GM18870 (cell line): ENCODE measurements at regions not wholly inside any gene's neighbourhood (a gene's known extent, or its start where the extent isn't known, plus 50 kb on each side); places are given as distances from the start of the nearest gene placed in this dataset.
"Not testable (repeated sequence)": the region's sequence is repeated elsewhere in the genome, so short reads cannot be mapped to it uniquely, and the experiment has no call there.

ENCODE experiments used
- ATAC-seq: cut with Tn5 transposase; IDR thresholded peaks from one replicate; pipeline ENCODE4 v1.9.1; 2021; ENCODE audit warnings: moderate library complexity; ENCODE audit not compliant: unreplicated experiment

DNA sequence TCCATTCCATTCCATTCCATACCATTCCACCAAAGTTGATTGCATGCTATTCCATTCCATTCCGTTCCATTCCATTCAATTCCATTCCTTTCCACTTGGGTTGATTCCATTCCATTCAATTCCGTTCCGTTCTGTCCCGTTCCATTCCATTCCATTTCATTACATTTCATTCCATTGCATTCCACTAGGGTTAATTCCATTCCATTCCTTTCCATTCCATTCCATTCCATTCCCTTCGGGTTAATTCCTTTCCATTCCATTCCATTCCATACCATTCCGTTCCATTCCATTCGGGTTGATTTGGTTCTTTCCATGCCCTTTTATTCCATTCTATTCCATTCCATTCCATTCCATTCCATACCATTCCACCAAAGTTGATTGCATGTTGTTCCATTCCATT, 131.9 kb downstream of the CWH43 start:
- ATAC-seq, result not testable (repeated sequence)

GRCh38 chr4:49118379-49119212, 132.5 kb downstream of the CWH43 start:
- peak; percentile 57 for ATAC-seq

GRCh38 chr4:49119345-49119744, 133.3 kb downstream of the CWH43 start:
- peak; percentile 0 for ATAC-seq

DNA sequence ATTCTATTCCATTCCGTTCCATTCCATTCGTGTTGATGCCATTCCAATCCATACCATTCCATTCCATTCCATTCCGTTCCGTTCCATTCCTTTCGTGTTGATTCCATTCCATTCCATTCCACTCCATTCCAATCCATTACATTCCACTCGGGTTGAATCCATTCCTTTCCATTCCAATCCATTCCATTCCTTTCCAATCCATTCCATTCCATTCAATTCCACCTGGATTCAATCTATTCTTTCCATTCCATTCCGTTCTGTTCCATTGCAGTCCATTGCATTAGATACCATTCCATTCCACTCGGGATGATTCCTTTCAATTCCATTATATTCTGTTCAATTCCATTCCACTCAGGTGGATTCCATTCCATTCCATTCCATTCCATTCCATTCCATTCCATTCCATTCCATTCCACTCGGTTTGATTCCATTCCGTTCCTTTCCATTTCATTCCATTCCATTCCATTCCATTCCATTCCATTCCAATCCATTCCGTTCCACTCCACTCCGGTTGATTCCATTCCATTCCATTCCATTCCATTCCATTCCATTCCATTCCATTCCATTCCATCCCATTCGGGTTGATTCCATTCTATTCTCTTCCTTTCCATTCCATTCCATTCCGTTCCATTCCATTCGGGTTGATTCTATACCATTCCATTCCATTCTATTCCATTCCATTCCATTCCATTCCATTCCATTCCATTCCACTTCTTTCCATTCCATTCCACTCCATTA, 134.1 kb downstream of the CWH43 start:
- peak; percentile 15 for ATAC-seq

GRCh38 chr4:49120804-49121203, 134.7 kb downstream of the CWH43 start:
- ATAC-seq, result peak; percentile 24

DNA sequence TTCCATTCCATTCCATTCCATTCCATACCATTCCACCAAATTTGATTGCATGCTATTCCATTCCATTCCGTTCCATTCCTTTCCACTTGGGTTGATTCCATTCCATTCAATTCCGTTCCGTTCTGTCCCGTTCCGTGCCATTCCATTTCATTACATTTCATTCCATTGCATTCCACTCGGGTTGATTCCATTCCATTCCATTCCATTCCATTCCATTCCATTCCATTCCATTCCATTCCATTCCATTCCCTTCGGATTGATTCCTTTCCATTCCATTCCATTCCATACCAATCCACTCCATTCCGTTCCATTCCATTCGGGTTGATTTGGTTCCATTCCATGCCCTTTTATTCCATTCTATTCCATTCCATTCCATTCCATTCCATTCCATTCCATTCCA, 140.4 kb downstream of the CWH43 start:
- ATAC-seq, result not testable (repeated sequence)

GRCh38 chr4:49126858-49127257, 140.8 kb downstream of the CWH43 start:
- not testable (repeated sequence) for ATAC-seq

DNA sequence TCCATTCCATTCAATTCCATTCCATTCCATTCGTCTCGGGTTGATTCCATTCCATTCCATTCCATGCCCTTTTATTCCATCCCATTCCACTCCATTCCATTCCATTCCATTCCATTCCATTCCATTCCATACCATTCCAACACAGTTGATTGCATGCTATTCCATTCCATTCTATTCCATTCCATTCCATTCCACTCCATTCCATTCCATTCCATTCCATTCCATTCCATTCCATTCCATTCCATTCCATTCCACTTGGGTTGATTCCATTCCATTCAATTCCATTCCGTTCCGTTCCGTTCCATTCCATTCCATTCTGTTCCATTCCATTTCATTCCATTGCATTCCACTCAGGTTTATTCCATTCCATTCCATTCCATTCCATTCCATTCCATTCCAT, 143.3 kb downstream of the CWH43 start:
- not testable (repeated sequence) for ATAC-seq

DNA sequence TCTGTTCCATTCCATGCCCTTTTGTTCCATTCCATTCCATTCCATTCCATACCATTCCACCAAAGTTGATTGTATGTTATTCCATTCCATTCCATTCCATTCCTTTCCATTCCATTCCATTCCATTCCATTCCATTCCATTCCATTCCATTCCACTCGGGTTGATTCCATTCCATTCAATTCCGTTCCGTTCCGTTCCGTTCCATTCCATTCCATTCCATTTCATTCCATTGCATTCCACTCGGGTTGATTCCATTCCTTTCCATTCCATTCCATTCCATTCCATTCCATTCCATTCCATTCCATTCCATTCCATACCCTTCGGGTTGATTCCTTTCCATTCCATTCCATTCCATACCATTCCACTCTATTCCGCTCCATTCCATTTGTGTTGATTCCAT, 143.8 kb downstream of the CWH43 start:
- ATAC-seq, result not testable (repeated sequence)

DNA sequence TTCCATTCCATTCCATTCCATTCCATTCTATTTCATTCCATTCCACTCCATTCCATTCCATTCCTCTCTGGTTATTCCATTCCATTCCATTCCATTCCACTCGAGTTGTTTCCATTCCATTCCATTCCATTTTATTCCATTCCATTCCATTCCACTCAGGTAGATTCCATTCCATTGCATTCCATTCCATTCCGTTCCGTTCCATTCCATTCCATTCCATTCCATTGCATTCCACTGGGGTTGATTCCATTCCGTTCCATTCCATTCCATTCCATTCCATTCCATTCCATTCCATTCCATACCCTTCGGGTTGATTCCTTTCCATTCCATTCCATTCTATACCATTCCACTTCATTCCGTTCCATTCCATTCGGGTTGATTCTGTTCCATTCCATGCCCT, 144.6 kb downstream of the CWH43 start:
- ATAC-seq, result not testable (repeated sequence)

GRCh38 chr4:49137043-49137442, 151.0 kb downstream of the CWH43 start:
- peak; percentile 67 for ATAC-seq

- ATAC-seq, result not testable (repeated sequence)
These were observed 151.9 kb downstream of the CWH43 start for GRCh38 chr4:49137961-49138360.

- not testable (repeated sequence) for ATAC-seq
These were observed 152.7 kb downstream of the CWH43 start for GRCh38 chr4:49138818-49139217.

GRCh38 chr4:49139513-49139912, 153.4 kb downstream of the CWH43 start:
- peak; percentile 39 for ATAC-seq

DNA sequence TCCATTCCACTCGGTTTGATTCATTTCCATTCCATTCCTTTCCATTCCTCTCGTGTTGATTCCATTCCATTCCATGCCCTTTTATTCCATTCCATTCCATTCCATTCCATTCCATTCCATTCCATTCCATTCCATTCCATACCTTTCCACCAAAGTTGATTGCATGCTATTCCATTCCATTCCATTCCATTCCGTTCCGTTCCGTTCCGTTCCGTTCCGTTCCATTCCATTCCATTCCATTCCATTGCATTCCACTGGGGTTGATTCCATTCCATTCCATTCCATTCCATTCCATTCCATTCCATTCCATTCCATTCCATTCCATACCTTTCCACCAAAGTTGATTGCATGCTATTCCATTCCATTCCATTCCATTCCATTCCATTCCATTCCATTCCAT, 154.3 kb downstream of the CWH43 start:
- ATAC-seq, result not testable (repeated sequence)

DNA sequence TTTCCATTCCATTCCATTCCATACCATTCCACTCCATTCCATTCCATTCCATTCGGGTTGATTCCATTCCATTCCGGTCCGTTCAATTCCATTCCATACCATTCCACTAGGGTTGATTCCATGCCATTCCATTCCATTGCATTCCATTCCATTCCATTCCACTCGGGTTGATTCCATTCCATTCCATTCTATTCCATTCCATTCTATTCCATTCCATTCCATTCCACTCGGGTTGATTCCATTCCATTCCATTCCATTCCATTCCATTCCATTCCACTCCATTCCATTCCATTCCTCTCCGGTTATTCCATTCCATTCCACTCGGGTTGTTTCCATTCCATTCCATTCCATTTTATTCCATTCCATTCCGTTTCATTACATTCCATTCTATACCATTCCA, 155.9 kb downstream of the CWH43 start:
- ATAC-seq, result not testable (repeated sequence)

DNA sequence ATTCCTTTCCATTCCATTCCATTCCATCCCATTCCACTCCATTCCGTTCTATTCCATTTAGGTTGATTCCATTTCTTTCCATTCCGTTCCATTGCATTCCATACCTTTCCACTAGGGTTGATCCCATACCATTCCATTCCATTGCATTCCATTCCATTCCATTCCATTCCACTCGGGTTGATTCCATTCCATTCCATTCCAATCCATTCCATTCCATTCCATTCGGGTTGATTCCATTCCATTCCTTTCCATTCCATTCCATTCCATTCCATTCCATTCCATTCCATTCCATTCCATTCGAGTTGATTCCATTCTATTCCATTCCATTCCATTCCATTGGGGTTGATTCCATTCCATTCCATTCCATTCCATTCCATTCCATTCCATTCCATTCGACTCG, 161.1 kb downstream of the CWH43 start:
- peak; percentile 59 for ATAC-seq

DNA sequence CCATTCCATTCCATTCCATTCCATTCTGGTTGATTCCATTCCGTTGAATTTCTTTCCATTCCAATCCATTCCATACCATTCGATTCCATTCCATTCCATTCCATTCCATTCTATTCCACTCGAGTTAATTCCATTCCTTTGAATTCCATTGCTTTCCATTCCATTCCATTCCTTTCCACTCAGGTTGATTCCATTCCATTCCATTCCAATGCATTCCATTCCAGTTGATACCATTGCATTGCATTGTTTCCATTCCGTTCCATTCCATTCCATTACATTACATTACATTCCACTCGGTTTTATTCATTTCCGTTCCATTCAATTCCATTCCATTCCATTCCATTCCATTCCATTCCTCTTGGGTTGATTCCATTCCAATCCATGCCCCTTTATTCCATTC, 161.5 kb downstream of the CWH43 start:
- not testable (repeated sequence) for ATAC-seq

DNA sequence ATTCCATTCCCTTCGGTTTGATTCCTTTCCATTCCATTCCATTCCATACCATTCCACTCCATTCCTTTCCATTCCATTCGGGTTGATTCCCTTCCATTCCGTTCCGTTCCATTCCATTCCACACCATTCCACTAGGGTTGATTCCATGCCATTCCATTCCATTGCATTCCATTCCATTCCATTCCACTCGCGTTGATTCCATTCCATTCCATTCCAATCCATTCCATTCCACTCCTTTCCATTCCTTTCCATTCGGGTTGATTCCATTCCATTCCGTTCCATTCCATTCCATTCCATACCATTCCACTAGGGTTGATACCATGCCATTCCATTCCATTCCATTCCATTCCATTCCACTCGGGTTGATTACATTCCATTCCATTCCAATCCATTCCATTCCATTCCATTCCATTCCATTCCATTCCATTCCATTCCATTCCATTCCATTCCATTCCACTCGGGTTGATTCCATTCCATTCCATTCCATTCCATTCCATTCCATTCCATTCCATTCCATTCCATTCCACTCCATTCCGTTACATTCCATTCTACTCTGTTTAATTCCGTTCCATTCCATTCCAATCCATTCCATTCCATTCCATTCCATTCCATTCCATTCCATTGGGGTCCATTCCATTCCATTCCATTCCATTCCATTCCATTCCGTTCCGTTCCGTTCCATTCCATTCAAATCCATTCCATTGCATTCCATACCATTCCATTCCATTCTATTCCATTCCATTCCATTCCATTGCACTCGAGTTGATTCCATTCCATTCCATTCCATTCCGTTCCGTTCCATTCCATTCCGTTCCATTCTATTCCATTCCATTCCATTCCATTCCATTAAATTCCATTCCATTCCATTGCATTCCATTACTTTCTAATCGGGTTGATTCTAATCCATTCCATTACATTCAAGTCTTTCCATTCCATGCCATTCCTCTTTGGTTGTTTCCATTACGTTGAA, 163.2 kb downstream of the CWH43 start:
- peak; percentile 77 for ATAC-seq

DNA sequence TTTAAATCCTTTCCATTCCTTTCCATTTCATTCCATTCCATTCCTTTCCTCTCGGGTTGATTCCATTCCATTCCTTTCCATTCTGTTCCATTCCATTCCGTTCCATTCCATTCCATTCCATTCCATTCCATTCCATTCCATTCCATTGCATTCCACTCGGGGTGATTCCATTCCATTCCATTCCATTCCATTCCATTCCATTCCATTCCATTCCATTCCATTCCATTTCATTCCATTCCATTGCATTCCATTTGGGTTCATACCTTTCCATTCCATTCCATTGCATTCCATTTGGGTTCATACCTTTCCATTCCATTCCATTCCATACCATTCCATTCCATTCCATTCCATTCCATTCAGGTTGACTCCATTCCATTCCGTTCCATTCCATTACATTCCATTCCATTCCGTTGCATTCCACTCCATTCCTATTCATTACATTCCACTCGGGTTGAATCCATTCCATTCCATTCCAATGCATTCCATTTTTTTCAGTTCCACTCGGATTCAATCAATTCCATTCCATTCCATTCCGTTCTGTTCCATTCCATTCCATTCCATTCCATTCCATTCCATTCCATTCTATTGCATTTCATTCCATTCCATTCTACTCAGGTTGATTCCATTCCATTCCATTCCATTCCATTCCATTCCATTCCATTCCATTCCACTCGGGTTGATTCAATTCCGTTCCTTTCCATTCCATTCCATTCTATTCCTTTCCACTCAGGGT, 164.4 kb downstream of the CWH43 start:
- ATAC-seq, result not testable (repeated sequence)
